WTC11 (cell line): ENCODE measurements at regions not wholly inside any gene's neighbourhood (a gene's known extent, or its start where the extent isn't known, plus 50 kb on each side); places are given as distances from the start of the nearest gene placed in this dataset.
"Not testable (repeated sequence)": the region's sequence is repeated elsewhere in the genome, so short reads cannot be mapped to it uniquely, and the experiment has no call there.

Experiments used
- ATAC-seq: fragments of 200-7000 bp; cut with Tn5 transposase; 2 replicates; pipeline ENCODE4 v1.10.0; 2021; ENCODE audit warnings: mild to moderate bottlenecking, moderate library complexity
- CTCF ChIA-PET: fragments of 300-600 bp; sonication (Branson Sonifier 250); formaldehyde crosslinking; loops from one replicate; lab custom pipeline; 2021; ENCODE audit warnings: antibody characterized with exemption; lab: Charles Lee
- POLR2A ChIA-PET: fragments of 350-600 bp; sonication (Branson Sonifier 250); formaldehyde crosslinking; loops from one replicate; lab custom pipeline; 2021; ENCODE audit warnings: antibody characterized with exemption; lab: Charles Lee
- DNase-seq: peaks from one replicate; pipeline ENCODE4 v3.0.0; 2021; ENCODE audit warnings: low spot score
- H3K27ac Mint-ChIP-seq: 2 replicates; pipeline ENCODE4 v1.8.0; 2021; ENCODE audit warnings: mixed read lengths
- H3K27me3 Mint-ChIP-seq: 2 replicates; pipeline ENCODE4 v1.8.0; 2021; ENCODE audit warnings: low read depth, mild to moderate bottlenecking, moderate library complexity, mixed read lengths
- H3K36me3 Mint-ChIP-seq: 2 replicates; pipeline ENCODE4 v1.8.0; 2021; ENCODE audit warnings: mixed read lengths
- H3K4me1 Mint-ChIP-seq: 2 replicates; pipeline ENCODE4 v1.8.0; 2022; ENCODE audit warnings: mixed read lengths
- H3K4me3 Mint-ChIP-seq: 2 replicates; pipeline ENCODE4 v1.8.0; 2021; ENCODE audit warnings: mild to moderate bottlenecking, moderate library complexity, mixed read lengths
- H3K9me3 Mint-ChIP-seq: 2 replicates; pipeline ENCODE4 v1.8.0; 2021; ENCODE audit warnings: mixed read lengths
- ATF6 ChIP-seq: sonication (generic); formaldehyde crosslinking; IDR thresholded peaks from 2 replicates; pipeline ENCODE4 v1.8.1; 2023; ENCODE audit warnings: mild to moderate bottlenecking, missing genetic modification reagents
- CREM ChIP-seq: sonication (generic); formaldehyde crosslinking; IDR thresholded peaks from 2 replicates; pipeline ENCODE4 v1.8.1; 2022; ENCODE audit warnings: mild to moderate bottlenecking, missing genetic modification reagents, moderate library complexity
- ETV6 ChIP-seq: sonication (generic); formaldehyde crosslinking; IDR thresholded peaks from 2 replicates; pipeline ENCODE4 v1.8.1; 2022; ENCODE audit warnings: mild to moderate bottlenecking, missing genetic modification reagents
- FOXJ3 ChIP-seq: sonication (generic); formaldehyde crosslinking; IDR thresholded peaks from 2 replicates; pipeline ENCODE4 v1.9.0; 2021; ENCODE audit warnings: missing genetic modification reagents, mild to moderate bottlenecking, borderline replicate concordance
- GABPB1 ChIP-seq: sonication (generic); formaldehyde crosslinking; IDR thresholded peaks from 2 replicates; pipeline ENCODE4 v1.8.1; 2023; ENCODE audit warnings: mild to moderate bottlenecking, missing genetic modification reagents
- KAT7 ChIP-seq: sonication (generic); formaldehyde crosslinking; IDR thresholded peaks from 2 replicates; pipeline ENCODE4 v1.8.1; 2023; ENCODE audit warnings: missing genetic modification reagents, mild to moderate bottlenecking, borderline replicate concordance
- MYBL2 ChIP-seq: sonication (generic); formaldehyde crosslinking; IDR thresholded peaks from 2 replicates; pipeline ENCODE4 v1.8.1; 2023; ENCODE audit warnings: mild to moderate bottlenecking, moderate library complexity, missing genetic modification reagents
- OVOL2 ChIP-seq: fragments of 250-450 bp; sonication (Bioruptor Pico); IDR thresholded peaks from 2 replicates; pipeline ENCODE4 v1.9.0; 2021; ENCODE audit warnings: mild to moderate bottlenecking, borderline replicate concordance
- RELA ChIP-seq: sonication (generic); formaldehyde crosslinking; IDR thresholded peaks from 2 replicates; pipeline ENCODE4 v1.8.1; 2022; ENCODE audit warnings: missing genetic modification reagents, mild to moderate bottlenecking, borderline replicate concordance
- TEAD4 ChIP-seq: sonication (generic); formaldehyde crosslinking; IDR thresholded peaks from 2 replicates; pipeline ENCODE4 v1.8.0; 2022; ENCODE audit warnings: mild to moderate bottlenecking, missing genetic modification reagents
- ZNF219 ChIP-seq: sonication (generic); formaldehyde crosslinking; IDR thresholded peaks from 2 replicates; pipeline ENCODE4 v1.8.0; 2023; ENCODE audit warnings: missing genetic modification reagents, mild to moderate bottlenecking, borderline replicate concordance
- ZNF232 ChIP-seq: sonication (generic); formaldehyde crosslinking; IDR thresholded peaks from 2 replicates; pipeline ENCODE4 v1.8.0; 2022; ENCODE audit warnings: mild to moderate bottlenecking, missing genetic modification reagents
- ZNF396 ChIP-seq: fragments of 250-450 bp; sonication (Bioruptor Pico); IDR thresholded peaks from 2 replicates; pipeline ENCODE4 v1.8.0; 2021; ENCODE audit warnings: mild to moderate bottlenecking, moderate library complexity, borderline replicate concordance
- ZNF423 ChIP-seq: fragments of 250-450 bp; sonication (Bioruptor Pico); IDR thresholded peaks from 2 replicates; pipeline ENCODE4 v2.1.2; 2022; ENCODE audit warnings: mild to moderate bottlenecking, moderate library complexity
- TF ChIP-seq, protein P1 (sequence below): fragments of 250-450 bp; sonication (Bioruptor Pico); IDR thresholded peaks from 2 replicates; pipeline ENCODE4 v1.9.0; 2021; ENCODE audit warnings: moderate library complexity, mild to moderate bottlenecking, inconsistent platforms, borderline replicate concordance
- TF ChIP-seq, protein P2 (sequence below): sonication (generic); formaldehyde crosslinking; IDR thresholded peaks from 2 replicates; pipeline ENCODE4 v1.8.1; 2023; ENCODE audit warnings: mild to moderate bottlenecking, missing genetic modification reagents, borderline replicate concordance
- TF ChIP-seq, protein P3 (sequence below): fragments of 250-450 bp; sonication (Bioruptor Pico); IDR thresholded peaks from 2 replicates; pipeline ENCODE4 v1.9.0; 2021; ENCODE audit warnings: mild to moderate bottlenecking

DNA sequence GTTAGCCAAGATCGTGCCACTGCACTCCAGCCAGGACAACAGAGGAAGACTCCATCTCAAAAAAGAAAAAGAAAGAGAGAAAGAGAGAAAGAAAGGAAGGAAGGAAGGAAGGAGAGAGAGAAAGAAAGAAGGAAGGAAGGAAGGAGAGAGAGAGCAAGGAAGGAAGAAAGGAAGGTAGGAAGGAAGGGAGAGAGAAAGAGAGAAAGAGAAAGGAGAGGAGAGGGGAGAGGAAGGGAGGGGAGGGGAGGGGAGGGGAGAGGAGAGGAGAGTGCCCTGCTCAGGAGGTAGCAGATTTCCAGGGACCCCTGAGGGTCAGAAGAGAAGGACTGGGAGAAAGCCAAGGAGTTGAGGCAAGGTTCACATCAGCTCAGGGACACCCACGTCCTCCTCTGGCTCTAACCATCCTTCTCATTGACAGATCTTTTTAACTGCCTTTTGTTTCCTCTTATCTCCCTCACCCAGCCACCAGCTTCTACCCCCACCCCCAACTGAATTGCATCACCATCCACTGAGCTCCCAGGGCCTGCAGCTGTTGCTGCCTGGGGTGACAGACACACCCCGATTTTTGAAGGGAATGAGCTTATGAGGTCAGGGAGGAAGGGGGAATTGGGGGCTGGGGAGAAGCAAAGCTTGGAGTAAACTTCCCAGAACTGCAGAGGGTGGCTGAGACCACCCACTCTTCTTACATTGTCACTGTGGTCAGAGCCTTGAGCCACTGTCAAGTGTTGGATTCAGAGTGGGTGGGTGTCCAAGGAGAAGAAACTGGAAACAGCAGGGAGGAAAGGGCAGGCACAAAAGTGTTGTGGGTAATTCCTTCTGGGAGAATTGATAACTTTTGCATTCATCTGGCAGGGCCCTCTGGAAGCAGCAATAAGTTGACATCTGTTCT is 91.6 kb downstream of the GLUL start:
- CTCF ChIA-PET: interaction anchor here (1.0 to 2.0 kb wide), 3 partner anchors 102 to 215 kb away, joined by 5 to 6 read pairs (median 5); no protein-coding TSS in a partner anchor
- POLR2A ChIA-PET: interaction anchor here (0.9 kb wide), 1 partner anchor 92 kb away, joined by 3 read pairs; the partner anchor contains the start of gene GLUL
- no peak overlapping the region for H3K4me3 Mint-ChIP-seq

GRCh38 chr1:182299054-182299727 is 92.4 kb downstream of the GLUL start:
- ChIA-PET CTCF (interaction anchor here (0.7 to 2.0 kb wide), 4 partner anchors 101 to 302 kb away, joined by 5 to 6 read pairs (median 5); no protein-coding TSS in a partner anchor), POLR2A (interaction anchor here (0.7 to 0.9 kb wide), 2 partner anchors 91 to 93 kb away, joined by 3 read pairs; partner anchors contain the start of gene GLUL)
- H3K4me3 Mint-ChIP-seq, H3K36me3 Mint-ChIP-seq, H3K9me3 Mint-ChIP-seq, H3K27ac Mint-ChIP-seq, ATAC-seq, DNase-seq, H3K27me3 Mint-ChIP-seq: not testable (repeated sequence)
- H3K4me1 Mint-ChIP-seq: peaks cover 14% of the 10 kb centered on the region

More for the DNA sequence above, 91.6 kb downstream of the GLUL start:
- H3K36me3 Mint-ChIP-seq: no peaks in the 10 kb centered on the region
- peaks cover 14% of the 10 kb centered on the region for H3K4me1 Mint-ChIP-seq
- DNase-seq (no peak), ATAC-seq (peak; percentile 32; the same call in 1 of the 2 replicates)
- H3K9me3 Mint-ChIP-seq: peaks cover 4% of the 10 kb centered on the region; the same call in 1 of the 2 replicates
- peak; percentile 8; the same call in 1 of the 2 replicates for TF ChIP-seq ZNF423 (CRISPR knock-in tag)
- TF ChIP-seq FOXJ3 (CRISPR knock-in tag): no peak
- TF ChIP-seq, protein P1, sequence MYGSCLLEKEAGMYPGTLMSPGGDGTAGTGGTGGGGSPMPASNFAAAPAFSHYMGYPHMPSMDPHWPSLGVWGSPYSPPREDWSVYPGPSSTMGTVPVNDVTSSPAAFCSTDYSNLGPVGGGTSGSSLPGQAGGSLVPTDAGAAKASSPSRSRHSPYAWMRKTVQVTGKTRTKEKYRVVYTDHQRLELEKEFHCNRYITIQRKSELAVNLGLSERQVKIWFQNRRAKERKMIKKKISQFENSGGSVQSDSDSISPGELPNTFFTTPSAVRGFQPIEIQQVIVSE (CRISPR knock-in tag): no peak
- TF ChIP-seq GABPB1 (CRISPR knock-in tag): peak; percentile 95
- TF ChIP-seq KAT7 (CRISPR knock-in tag): no peak
- H3K27me3 Mint-ChIP-seq: no peaks in the 10 kb centered on the region
- H3K27ac Mint-ChIP-seq: no peak overlapping the region

GRCh38 chr1:182297335-182297734 is 94.3 kb downstream of the GLUL start:
- H3K27me3 Mint-ChIP-seq: no peaks in the 10 kb centered on the region
- H3K9me3 Mint-ChIP-seq: no peaks in the 10 kb centered on the region
- H3K4me3 Mint-ChIP-seq: no peak overlapping the region
- CTCF ChIA-PET: no interaction called here
- POLR2A ChIA-PET: interaction anchor here (0.6 kb wide), 1 partner anchor 24 kb away, joined by 5 read pairs; no protein-coding TSS in a partner anchor
- no peak for ATAC-seq
- no peak overlapping the region for H3K27ac Mint-ChIP-seq
- no peak for DNase-seq
- peaks cover 14% of the 10 kb centered on the region for H3K4me1 Mint-ChIP-seq
- H3K36me3 Mint-ChIP-seq: no peaks in the 10 kb centered on the region
- no peak for TF ChIP-seq ZNF396 (CRISPR knock-in tag)
- no peak for TF ChIP-seq ETV6 (CRISPR knock-in tag)
- TF ChIP-seq MYBL2 (CRISPR knock-in tag): no peak
- TF ChIP-seq ATF6 (CRISPR knock-in tag): no peak
- TF ChIP-seq CREM (CRISPR knock-in tag): no peak
- no peak for TF ChIP-seq ZNF232 (CRISPR knock-in tag)
- no peak for TF ChIP-seq RELA
- TF ChIP-seq, protein P2, sequence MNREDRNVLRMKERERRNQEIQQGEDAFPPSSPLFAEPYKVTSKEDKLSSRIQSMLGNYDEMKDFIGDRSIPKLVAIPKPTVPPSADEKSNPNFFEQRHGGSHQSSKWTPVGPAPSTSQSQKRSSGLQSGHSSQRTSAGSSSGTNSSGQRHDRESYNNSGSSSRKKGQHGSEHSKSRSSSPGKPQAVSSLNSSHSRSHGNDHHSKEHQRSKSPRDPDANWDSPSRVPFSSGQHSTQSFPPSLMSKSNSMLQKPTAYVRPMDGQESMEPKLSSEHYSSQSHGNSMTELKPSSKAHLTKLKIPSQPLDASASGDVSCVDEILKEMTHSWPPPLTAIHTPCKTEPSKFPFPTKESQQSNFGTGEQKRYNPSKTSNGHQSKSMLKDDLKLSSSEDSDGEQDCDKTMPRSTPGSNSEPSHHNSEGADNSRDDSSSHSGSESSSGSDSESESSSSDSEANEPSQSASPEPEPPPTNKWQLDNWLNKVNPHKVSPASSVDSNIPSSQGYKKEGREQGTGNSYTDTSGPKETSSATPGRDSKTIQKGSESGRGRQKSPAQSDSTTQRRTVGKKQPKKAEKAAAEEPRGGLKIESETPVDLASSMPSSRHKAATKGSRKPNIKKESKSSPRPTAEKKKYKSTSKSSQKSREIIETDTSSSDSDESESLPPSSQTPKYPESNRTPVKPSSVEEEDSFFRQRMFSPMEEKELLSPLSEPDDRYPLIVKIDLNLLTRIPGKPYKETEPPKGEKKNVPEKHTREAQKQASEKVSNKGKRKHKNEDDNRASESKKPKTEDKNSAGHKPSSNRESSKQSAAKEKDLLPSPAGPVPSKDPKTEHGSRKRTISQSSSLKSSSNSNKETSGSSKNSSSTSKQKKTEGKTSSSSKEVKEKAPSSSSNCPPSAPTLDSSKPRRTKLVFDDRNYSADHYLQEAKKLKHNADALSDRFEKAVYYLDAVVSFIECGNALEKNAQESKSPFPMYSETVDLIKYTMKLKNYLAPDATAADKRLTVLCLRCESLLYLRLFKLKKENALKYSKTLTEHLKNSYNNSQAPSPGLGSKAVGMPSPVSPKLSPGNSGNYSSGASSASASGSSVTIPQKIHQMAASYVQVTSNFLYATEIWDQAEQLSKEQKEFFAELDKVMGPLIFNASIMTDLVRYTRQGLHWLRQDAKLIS (CRISPR knock-in tag): no peak
- TF ChIP-seq TEAD4 (CRISPR knock-in tag): no peak
- no peak for TF ChIP-seq OVOL2
- no peak for TF ChIP-seq ZNF219 (CRISPR knock-in tag)
- TF ChIP-seq, protein P3, sequence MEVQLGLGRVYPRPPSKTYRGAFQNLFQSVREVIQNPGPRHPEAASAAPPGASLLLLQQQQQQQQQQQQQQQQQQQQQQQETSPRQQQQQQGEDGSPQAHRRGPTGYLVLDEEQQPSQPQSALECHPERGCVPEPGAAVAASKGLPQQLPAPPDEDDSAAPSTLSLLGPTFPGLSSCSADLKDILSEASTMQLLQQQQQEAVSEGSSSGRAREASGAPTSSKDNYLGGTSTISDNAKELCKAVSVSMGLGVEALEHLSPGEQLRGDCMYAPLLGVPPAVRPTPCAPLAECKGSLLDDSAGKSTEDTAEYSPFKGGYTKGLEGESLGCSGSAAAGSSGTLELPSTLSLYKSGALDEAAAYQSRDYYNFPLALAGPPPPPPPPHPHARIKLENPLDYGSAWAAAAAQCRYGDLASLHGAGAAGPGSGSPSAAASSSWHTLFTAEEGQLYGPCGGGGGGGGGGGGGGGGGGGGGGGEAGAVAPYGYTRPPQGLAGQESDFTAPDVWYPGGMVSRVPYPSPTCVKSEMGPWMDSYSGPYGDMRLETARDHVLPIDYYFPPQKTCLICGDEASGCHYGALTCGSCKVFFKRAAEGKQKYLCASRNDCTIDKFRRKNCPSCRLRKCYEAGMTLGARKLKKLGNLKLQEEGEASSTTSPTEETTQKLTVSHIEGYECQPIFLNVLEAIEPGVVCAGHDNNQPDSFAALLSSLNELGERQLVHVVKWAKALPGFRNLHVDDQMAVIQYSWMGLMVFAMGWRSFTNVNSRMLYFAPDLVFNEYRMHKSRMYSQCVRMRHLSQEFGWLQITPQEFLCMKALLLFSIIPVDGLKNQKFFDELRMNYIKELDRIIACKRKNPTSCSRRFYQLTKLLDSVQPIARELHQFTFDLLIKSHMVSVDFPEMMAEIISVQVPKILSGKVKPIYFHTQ (CRISPR knock-in tag): no peak
